ENCODE measurements at regions not wholly inside any gene's neighbourhood (a gene's known extent, or its start where the extent isn't known, plus 50 kb on each side); places are given as distances from the start of the nearest gene placed in this dataset.
"Not testable (repeated sequence)": the region's sequence is repeated elsewhere in the genome, so short reads cannot be mapped to it uniquely, and the experiment has no call there.

GRCh38 chr4:77360451-77360850 is 203.4 kb downstream of the CCNG2 start:
- DNase-seq (ENCODE audit: extremely low read depth in 1 of 2, low read depth in 1 of 2): no peak

- not testable (repeated sequence) for DNase-seq (ENCODE audit: extremely low read depth in 1 of 2, low read depth in 1 of 2)
Observed at GRCh38 chr4:77366876-77367275, 209.9 kb downstream of the CCNG2 start.

GRCh38 chr4:77367638-77368037 is 210.6 kb downstream of the CCNG2 start:
- DNase-seq (ENCODE audit: extremely low read depth in 1 of 2, low read depth in 1 of 2): no peak

DNA sequence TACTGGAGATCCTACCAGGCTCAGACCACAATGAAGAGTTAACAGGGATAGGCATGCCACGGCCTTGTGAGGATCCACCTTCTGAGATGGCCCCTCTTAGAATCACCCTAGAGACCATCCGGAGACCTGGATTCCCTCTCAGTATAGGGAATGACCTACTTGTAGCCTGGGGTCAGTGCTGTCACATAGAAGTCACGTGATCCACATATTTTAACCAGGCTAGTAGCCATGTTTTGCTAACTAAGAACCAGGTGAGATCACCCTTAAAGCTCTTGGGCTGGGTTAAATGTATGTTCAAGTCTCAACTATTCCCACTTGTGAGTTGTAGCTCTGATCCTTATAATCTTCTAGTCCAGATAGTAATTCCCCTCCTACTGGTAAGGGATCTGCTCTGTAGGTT is 215.4 kb downstream of the CCNG2 start:
- DNase-seq (ENCODE audit: extremely low read depth in 1 of 2, low read depth in 1 of 2): no peak

- no peak for DNase-seq (ENCODE audit: extremely low read depth in 1 of 2, low read depth in 1 of 2)
Observed at GRCh38 chr4:77375866-77376607, 219.0 kb downstream of the CCNG2 start.

- DNase-seq (ENCODE audit: extremely low read depth in 1 of 2, low read depth in 1 of 2): no peak
Observed at GRCh38 chr4:77376788-77377460, 219.9 kb downstream of the CCNG2 start.

- no peak for DNase-seq (ENCODE audit: extremely low read depth in 1 of 2, low read depth in 1 of 2)
Observed at GRCh38 chr4:77384094-77384493, 221.5 kb upstream of the CXCL13 start.

DNA sequence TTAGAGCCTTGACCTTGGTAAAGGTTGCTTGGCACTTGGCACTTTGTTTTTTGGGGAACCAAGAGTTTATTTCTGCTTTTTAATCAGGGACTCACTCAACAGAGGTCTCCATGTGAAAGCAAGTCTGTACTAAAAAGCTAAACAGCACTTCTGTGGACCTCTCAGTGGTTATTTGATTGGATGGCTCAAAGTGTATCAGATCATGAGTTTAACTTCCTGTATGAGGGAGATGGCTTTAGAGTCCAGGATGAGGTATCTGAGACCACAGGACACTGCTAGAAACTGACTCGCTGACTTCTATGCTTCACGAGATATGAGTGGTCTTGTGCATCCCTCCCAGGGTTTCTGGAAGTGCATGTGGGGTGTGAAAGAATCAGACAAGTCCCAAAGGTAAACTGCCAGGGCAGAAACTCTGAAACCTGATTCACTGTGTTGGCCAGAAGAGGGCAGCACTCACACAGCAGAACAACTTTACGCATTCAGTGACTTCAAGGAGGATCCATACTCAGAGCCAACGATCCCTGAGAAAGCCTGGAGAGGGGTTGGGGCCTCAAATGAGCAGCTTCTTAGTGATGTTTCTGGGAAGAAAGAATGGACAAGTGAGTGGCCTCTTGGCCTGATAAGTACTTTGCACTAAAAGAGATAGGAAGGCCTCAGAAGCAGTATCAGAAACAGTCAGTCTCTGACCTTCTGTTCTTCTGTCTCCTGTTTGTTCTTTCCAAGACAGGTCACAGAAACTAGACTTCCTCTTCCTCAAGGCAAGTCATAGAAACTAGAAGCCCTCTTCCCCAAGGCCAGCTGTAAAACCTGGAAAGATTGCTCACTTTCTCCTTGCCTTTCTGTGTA is 220.3 kb upstream of the CXCL13 start:
- peak; percentile 1 to 3 for DNase-seq (ENCODE audit: extremely low read depth in 1 of 2, low read depth in 1 of 2)

DNA sequence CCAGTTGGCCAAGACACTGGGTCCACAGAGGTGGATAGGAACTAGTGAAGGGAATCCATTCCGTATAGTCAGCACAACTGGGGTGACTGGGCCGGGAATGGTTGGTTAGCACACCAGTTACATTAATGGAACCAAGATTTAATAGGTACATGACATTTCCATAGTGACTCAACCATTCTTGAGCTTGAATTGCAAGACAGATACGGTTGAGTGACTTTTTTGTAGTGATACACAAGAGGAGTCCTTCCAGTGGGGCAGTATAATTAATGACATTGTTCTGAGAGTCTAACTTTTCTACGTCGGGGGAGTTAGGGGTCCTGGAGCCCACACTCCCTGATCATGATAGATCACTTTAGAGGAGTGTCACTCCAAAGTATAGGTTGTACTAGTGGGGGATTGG is 211.6 kb upstream of the CXCL13 start:
- DNase-seq (ENCODE audit: extremely low read depth in 1 of 2, low read depth in 1 of 2): no peak

- DNase-seq (ENCODE audit: extremely low read depth in 1 of 2, low read depth in 1 of 2): no peak
Observed at GRCh38 chr4:77395481-77395880, 210.1 kb upstream of the CXCL13 start.

- no peak for DNase-seq (ENCODE audit: extremely low read depth in 1 of 2, low read depth in 1 of 2)
Observed at GRCh38 chr4:77398256-77398655, 207.4 kb upstream of the CXCL13 start.

DNA sequence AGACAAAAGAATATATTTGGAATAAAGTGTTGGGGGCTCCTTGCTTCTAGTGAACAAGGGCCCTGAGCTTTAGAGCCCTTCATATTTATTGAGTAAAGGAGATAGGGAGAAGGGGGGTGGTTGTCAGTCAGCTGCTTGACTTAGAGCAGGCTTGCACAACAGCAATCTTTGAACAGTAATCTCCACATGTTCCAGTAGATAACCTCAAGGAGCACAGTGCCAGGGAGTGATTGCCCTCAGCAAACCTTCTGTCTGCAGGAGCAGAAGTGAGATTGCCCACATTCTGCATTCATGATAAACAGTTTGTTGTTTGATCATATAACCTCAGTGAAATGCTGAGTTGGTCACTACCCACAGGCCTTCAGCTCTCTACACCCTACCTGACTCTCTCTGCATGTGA is 205.8 kb upstream of the CXCL13 start:
- DNase-seq (ENCODE audit: extremely low read depth in 1 of 2, low read depth in 1 of 2): no peak

DNA sequence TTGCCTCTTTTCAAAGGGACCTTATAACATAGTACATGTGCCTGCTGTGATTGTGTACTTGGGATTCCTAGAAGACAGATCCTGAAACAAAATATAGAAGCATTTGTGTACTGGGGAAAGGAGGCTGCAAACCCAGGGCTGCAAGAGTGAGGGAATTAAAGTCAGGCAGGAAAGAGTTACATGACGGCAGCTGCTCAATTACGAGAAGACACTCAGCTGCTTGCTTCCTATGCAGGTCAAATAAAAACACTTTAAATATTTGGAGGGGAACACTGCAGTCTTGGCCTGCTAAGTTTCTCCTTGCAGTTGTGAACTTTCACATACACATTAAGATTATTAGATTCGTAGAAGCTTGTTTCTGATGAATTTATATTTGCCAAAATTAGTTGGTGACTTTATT is 191.9 kb upstream of the CXCL13 start:
- DNase-seq (ENCODE audit: extremely low read depth in 1 of 2, low read depth in 1 of 2): no peak

GRCh38 chr4:77415689-77416088 is 189.9 kb upstream of the CXCL13 start:
- DNase-seq (ENCODE audit: extremely low read depth in 1 of 2, low read depth in 1 of 2): no peak

GRCh38 chr4:77418333-77418732 is 187.3 kb upstream of the CXCL13 start:
- DNase-seq (ENCODE audit: extremely low read depth in 1 of 2, low read depth in 1 of 2): no peak

DNA sequence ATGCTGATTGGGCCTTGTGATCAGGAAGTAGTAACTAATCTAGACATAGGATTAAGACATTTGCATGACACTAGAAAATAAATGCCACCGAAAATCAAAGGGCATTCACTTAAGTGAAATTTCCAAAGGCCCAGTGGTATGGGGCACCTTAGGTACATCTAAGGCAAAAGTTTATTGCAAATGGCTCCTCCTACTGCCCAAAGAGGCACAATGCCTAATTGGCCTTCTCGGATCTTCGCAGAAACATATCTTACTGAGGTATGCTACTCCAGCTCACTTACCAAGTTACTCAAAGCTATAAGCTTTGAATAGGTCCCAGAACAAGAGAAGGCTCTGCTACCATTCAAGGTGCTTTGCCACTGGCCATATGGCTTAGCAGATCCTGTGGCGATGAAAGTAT is 174.8 kb upstream of the CXCL13 start:
- DNase-seq (ENCODE audit: extremely low read depth in 1 of 2, low read depth in 1 of 2): no peak

GRCh38 chr4:77431546-77431945 is 174.1 kb upstream of the CXCL13 start:
- no peak for DNase-seq (ENCODE audit: extremely low read depth in 1 of 2, low read depth in 1 of 2)

DNA sequence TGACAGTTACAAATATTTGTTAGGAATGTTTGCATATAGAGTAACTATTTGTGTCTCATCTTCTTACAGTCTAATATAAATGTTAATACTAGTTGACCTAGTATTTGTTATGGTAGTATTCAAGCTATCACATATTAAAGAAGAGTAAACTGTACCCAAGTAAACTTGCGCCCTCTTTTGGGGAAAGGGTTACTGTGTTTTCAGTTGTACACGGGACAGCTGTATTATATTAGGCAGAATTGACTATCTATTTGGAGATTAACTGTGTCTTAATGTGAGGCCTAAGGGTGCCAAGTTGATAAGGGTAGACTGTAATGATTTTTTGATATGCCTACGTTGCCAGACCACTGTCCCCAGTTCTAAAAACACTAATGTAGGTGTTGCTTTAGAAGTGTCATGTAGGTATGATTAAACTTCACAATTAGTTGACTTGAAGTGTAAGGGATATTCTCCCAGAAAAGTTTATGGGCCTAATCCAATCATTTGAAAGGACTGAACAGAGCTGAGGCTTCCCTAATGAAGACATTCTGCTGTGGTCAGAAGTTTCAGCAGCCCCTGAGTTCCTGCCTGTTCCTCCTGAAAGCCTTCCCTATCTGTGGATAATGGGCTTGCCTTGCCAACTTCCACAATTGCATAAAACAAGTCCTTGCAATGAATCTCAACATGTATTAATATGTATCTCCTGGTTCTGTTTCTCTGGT is 172.8 kb upstream of the CXCL13 start:
- DNase-seq (ENCODE audit: extremely low read depth in 1 of 2, low read depth in 1 of 2): no peak

GRCh38 chr4:77433418-77433733 is 172.2 kb upstream of the CXCL13 start:
- DNase-seq (ENCODE audit: extremely low read depth in 1 of 2, low read depth in 1 of 2): no peak

- no peak for DNase-seq (ENCODE audit: extremely low read depth in 1 of 2, low read depth in 1 of 2)
Observed at GRCh38 chr4:77434299-77435092, 171.1 kb upstream of the CXCL13 start.

All from activated CD8-positive, alpha-beta memory T cell treated with anti-CD3 and anti-CD28 coated beads for 1 hour (primary cell).